ENCODE measurements at regions not wholly inside any gene's neighbourhood (a gene's known extent, or its start where the extent isn't known, plus 50 kb on each side); places are given as distances from the start of the nearest gene placed in this dataset.

GRCh38 chr2:15084826-15085489 is 452.4 kb downstream of the LRATD1 start:
- TF ChIP-seq CTCF (IDR thresholded peaks at IDR 0.05; ENCODE audit: insufficient read depth, low read length, poor library complexity, severe bottlenecking), result no peak
- no peak for DNase-seq (ENCODE audit: low read depth)
- Histone ChIP-seq H3K4me3 (ENCODE audit: low read depth, low read length) (no peak overlapping the region), H3K36me3 (ENCODE audit: control insufficient read depth, insufficient read depth, low read length) (no peaks in the 10 kb centered on the region), H3K27me3 (ENCODE audit: control insufficient read depth, insufficient read depth, low read length) (no peaks in the 10 kb centered on the region)

GRCh38 chr2:15092181-15092580 is 459.7 kb downstream of the LRATD1 start:
- DNase-seq (ENCODE audit: low read depth), result no peak
- Histone ChIP-seq H3K4me3 (ENCODE audit: low read depth, low read length) (no peak overlapping the region), H3K36me3 (ENCODE audit: control insufficient read depth, insufficient read depth, low read length) (no peaks in the 10 kb centered on the region), H3K27me3 (ENCODE audit: control insufficient read depth, insufficient read depth, low read length) (no peaks in the 10 kb centered on the region)
- no peak for TF ChIP-seq CTCF (IDR thresholded peaks at IDR 0.05; ENCODE audit: insufficient read depth, low read length, poor library complexity, severe bottlenecking)

- H3K36me3 ChIP-seq (ENCODE audit: control insufficient read depth, insufficient read depth, low read length), result no peaks in the 10 kb centered on the region
- DNase-seq (ENCODE audit: low read depth), result no peak
- no peaks in the 10 kb centered on the region for H3K27me3 ChIP-seq (ENCODE audit: control insufficient read depth, insufficient read depth, low read length)
- TF ChIP-seq CTCF (IDR thresholded peaks at IDR 0.05; ENCODE audit: insufficient read depth, low read length, poor library complexity, severe bottlenecking), result no peak
- no peak overlapping the region for H3K4me3 ChIP-seq (ENCODE audit: low read depth, low read length)
Measured at GRCh38 chr2:15092691-15093090, 460.2 kb downstream of the LRATD1 start.

GRCh38 chr2:15094161-15094560 is 461.6 kb downstream of the LRATD1 start:
- no peak for DNase-seq (ENCODE audit: low read depth)
- H3K36me3 ChIP-seq (ENCODE audit: control insufficient read depth, insufficient read depth, low read length), result no peaks in the 10 kb centered on the region
- TF ChIP-seq CTCF (IDR thresholded peaks at IDR 0.05; ENCODE audit: insufficient read depth, low read length, poor library complexity, severe bottlenecking), result no peak
- H3K4me3 ChIP-seq (ENCODE audit: low read depth, low read length), result no peak overlapping the region
- no peaks in the 10 kb centered on the region for H3K27me3 ChIP-seq (ENCODE audit: control insufficient read depth, insufficient read depth, low read length)

GRCh38 chr2:15096873-15097272 is 464.3 kb downstream of the NBAS start:
- DNase-seq (ENCODE audit: low read depth), result no peak
- H3K27me3 ChIP-seq (ENCODE audit: control insufficient read depth, insufficient read depth, low read length), result no peaks in the 10 kb centered on the region
- no peak overlapping the region for H3K4me3 ChIP-seq (ENCODE audit: low read depth, low read length)
- TF ChIP-seq CTCF (IDR thresholded peaks at IDR 0.05; ENCODE audit: insufficient read depth, low read length, poor library complexity, severe bottlenecking), result no peak
- no peaks in the 10 kb centered on the region for H3K36me3 ChIP-seq (ENCODE audit: control insufficient read depth, insufficient read depth, low read length)

- Histone ChIP-seq H3K36me3 (ENCODE audit: control insufficient read depth, insufficient read depth, low read length) (no peaks in the 10 kb centered on the region), H3K4me3 (ENCODE audit: low read depth, low read length) (no peak overlapping the region), H3K27me3 (ENCODE audit: control insufficient read depth, insufficient read depth, low read length) (no peaks in the 10 kb centered on the region)
- no peak for TF ChIP-seq CTCF (IDR thresholded peaks at IDR 0.05; ENCODE audit: insufficient read depth, low read length, poor library complexity, severe bottlenecking)
- DNase-seq (ENCODE audit: low read depth), result no peak
Measured at GRCh38 chr2:15107137-15107536, 454.0 kb downstream of the NBAS start.

Measured in kidney epithelial cell (primary cell).